Adrenal gland (tissue), 9 donors: ENCODE measurements at regions not wholly inside any gene's neighbourhood (a gene's known extent, or its start where the extent isn't known, plus 50 kb on each side); places are given as distances from the start of the nearest gene placed in this dataset.

Experiments
- DNase-seq, 7 donors: peaks; one replicate each; pipeline ENCODE4 v3.0.0-alpha.2; 2019 to 2020
- H3K27ac ChIP-seq, 5 donors: fragments of 200-600 bp; sonication (generic) in 4 of 5; 1 replicate in 3 of 5; 2 replicates in 2 of 5; pipeline versions ENCODE4 v1.5.1 to v1.8.0; 2016 to 2020; ENCODE audit warnings: mild to moderate bottlenecking in 1 of 5
- H3K27me3 ChIP-seq: fragments of 200-600 bp; 2 replicates; pipeline ENCODE4 v1.8.0; 2021
- H3K36me3 ChIP-seq, 2 donors: fragments of 200-600 bp; replicated peaks in 1 of 2; 1 replicate in 1 of 2; 2 replicates in 1 of 2; pipeline versions ENCODE4 v1.5.1 to v1.8.0; 2018 to 2022
- H3K4me1 ChIP-seq, 2 donors: fragments of 200-600 bp; replicated peaks in 1 of 2; 1 replicate in 1 of 2; 2 replicates in 1 of 2; pipeline versions ENCODE4 v1.5.1 to v1.8.0; 2018 to 2021
- H3K4me3 ChIP-seq, 4 donors: fragments of 200-600 bp; sonication (generic) in 3 of 4; one replicate each; pipeline ENCODE4 v1.5.1; 2016 to 2018
- H3K9me3 ChIP-seq, 3 donors: fragments of 200-600 bp; sonication (generic) in 1 of 3; replicated peaks in 1 of 3; 1 replicate in 2 of 3; 2 replicates in 1 of 3; pipeline versions ENCODE4 v1.5.1 to v1.8.0; 2016 to 2021
- CTCF ChIP-seq, 6 experiments: fragments of 450-650 bp in 4 of 6; fragments of 200-600 bp in 2 of 6; sonication (generic) in 1 of 6; IDR thresholded peaks; 1 replicate in 5 of 6; 2 replicates in 1 of 6; pipeline versions ENCODE4 v1.5.1 to v1.8.0; 2016 to 2021; ENCODE audit warnings: antibody characterized with exemption in 6 of 6, mild to moderate bottlenecking in 2 of 6, moderate library complexity in 1 of 6
- POLR2A ChIP-seq, 2 donors: fragments of 450-650 bp; IDR thresholded peaks; one replicate each; pipeline ENCODE4 v1.6.1; 2017; ENCODE audit warnings: antibody characterized with exemption in 2 of 2, mild to moderate bottlenecking in 2 of 2, moderate library complexity in 1 of 2
- WGBS, 4 donors: extraction: QIAGEN DNeasy Blood & Tissue Kit in 2 of 4; methylation state at CpG; one replicate each; pipeline versions ENCODE4 v1.1.5 to v1.1.7; 2013 to 2017; 5-methylcytosine and 5-hydroxymethylcytosine counted together
- intact Hi-C, 2 donors: fragments of 100-400 bp; cut with DNase I; formaldehyde crosslinking; loops; one replicate each; pipeline versions ENCODE4 v1.14.1 to v1.15.0; 2022 to 2023
- donor health status: healthy with polysubstance abuse.
- donor health status: Bipolar disorder and iron deficiency.
- donor health status: DM: yes; HTN: yes; CAD: no.
- donor health status: DM: no; HTN: no; CAD: no.
- donor health status: DM: no; HTN: no; CAD: no.

- intact Hi-C loops = no loop called here
- WGBS, 4 donors = 60 to 79% (median 64%) methylated on average over 3 of the region's 3 CpGs
- H3K36me3 ChIP-seq = no peaks in the 10 kb centered on the region
Measured at GRCh38 chr17:54838651-54839421, 61.8 kb upstream of the TOM1L1 start.

GRCh38 chr17:54839447-54839846 lies 61.2 kb upstream of the TOM1L1 start:
- DNase-seq = no peak
- H3K4me1 ChIP-seq = no peaks in the 10 kb centered on the region
- H3K27ac ChIP-seq = no peak overlapping the region
- H3K9me3 ChIP-seq = no peaks in the 10 kb centered on the region
- WGBS, 4 donors = 82 to 88% (median 86%) methylated on average over 1 of the region's 1 CpG
- no peak for TF ChIP-seq CTCF (IDR thresholded peaks at IDR 0.05)
- no peak for TF ChIP-seq POLR2A (IDR thresholded peaks at IDR 0.05)
- H3K27me3 ChIP-seq = no peaks in the 10 kb centered on the region
- H3K4me3 ChIP-seq = no peak overlapping the region
- intact Hi-C loops = no loop called here
- H3K36me3 ChIP-seq = no peaks in the 10 kb centered on the region

More at GRCh38 chr17:54838651-54839421, 61.8 kb upstream of the TOM1L1 start:
- TF ChIP-seq CTCF (IDR thresholded peaks at IDR 0.05) (no peak), POLR2A (IDR thresholded peaks at IDR 0.05) (no peak)
- H3K4me1 ChIP-seq = no peaks in the 10 kb centered on the region
- no peak overlapping the region for H3K4me3 ChIP-seq
- no peaks in the 10 kb centered on the region for H3K9me3 ChIP-seq
- no peak overlapping the region for H3K27ac ChIP-seq
- no peak for DNase-seq
- H3K27me3 ChIP-seq = no peaks in the 10 kb centered on the region

GRCh38 chr17:54840885-54841591 lies 59.6 kb upstream of the TOM1L1 start:
- H3K27me3 ChIP-seq = no peaks in the 10 kb centered on the region
- H3K27ac ChIP-seq = no peak overlapping the region
- DNase-seq = no peak
- WGBS, 4 donors = 68 to 85% (median 77%) methylated on average over 4 of the region's 4 CpGs
- H3K4me1 ChIP-seq = no peaks in the 10 kb centered on the region
- no peaks in the 10 kb centered on the region for H3K9me3 ChIP-seq
- intact Hi-C loops = no loop called here
- H3K4me3 ChIP-seq = no peak overlapping the region
- TF ChIP-seq POLR2A (IDR thresholded peaks at IDR 0.05) = no peak
- TF ChIP-seq CTCF (IDR thresholded peaks at IDR 0.05) = no peak
- no peaks in the 10 kb centered on the region for H3K36me3 ChIP-seq

- intact Hi-C loops = no loop called here
- TF ChIP-seq POLR2A (IDR thresholded peaks at IDR 0.05) (no peak), CTCF (IDR thresholded peaks at IDR 0.05) (no peak)
- Histone ChIP-seq H3K27ac (no peak overlapping the region), H3K9me3 (no peaks in the 10 kb centered on the region), H3K27me3 (no peaks in the 10 kb centered on the region), H3K4me1 (no peaks in the 10 kb centered on the region), H3K4me3 (no peak overlapping the region), H3K36me3 (no peaks in the 10 kb centered on the region)
- WGBS, 4 donors = 74 to 80% (median 77%) methylated on average over 2 of the region's 2 CpGs
- DNase-seq = no peak
Measured at GRCh38 chr17:54841656-54842055, 59.0 kb upstream of the TOM1L1 start.
